ENCODE measurements at regions not wholly inside any gene's neighbourhood (a gene's known extent, or its start where the extent isn't known, plus 50 kb on each side); places are given as distances from the start of the nearest gene placed in this dataset.

- dilution Hi-C loops (cut with MboI; ENCODE audit: extremely low pct_ligation_motif_present, low sequenced_read_pairs) (no loop called here), intact Hi-C loops (cut with micrococcal nuclease) (no loop called here)
- no TSS peak for BruUV-seq (replicated peaks)
- Histone ChIP-seq H3K27ac (ENCODE audit: insufficient read depth, low read depth, low read length) (no peak overlapping the region), H3K36me3 (ENCODE audit: control insufficient read depth in 2 of 2, extremely low read depth in 1 of 2, insufficient read depth in 2 of 2, low read length in 2 of 2) (no peaks in the 10 kb centered on the region), H3K4me2 (ENCODE audit: insufficient read depth, low read length) (no peak overlapping the region), H3K9ac (replicated peaks; ENCODE audit: extremely low read depth, insufficient read depth, low read length) (no peak overlapping the region), H4K20me1 (replicated peaks; ENCODE audit: control insufficient read depth, extremely low read depth, insufficient read depth, low read length) (no peaks in the 10 kb centered on the region), H3K9me3 (replicated peaks; ENCODE audit: control insufficient read depth, insufficient read depth, low read length) (no peaks in the 10 kb centered on the region), H3K4me3 (replicated peaks in 1 of 3; ENCODE audit: insufficient read depth in 1 of 3, low read depth in 1 of 3, low read length in 3 of 3) (no peak overlapping the region), H3K4me1 (ENCODE audit: control insufficient read depth, extremely low read depth, insufficient read depth, low read length) (no peaks in the 10 kb centered on the region), H3K9me1 (replicated peaks; ENCODE audit: control insufficient read depth, extremely low read depth, insufficient read depth, low read length) (no peaks in the 10 kb centered on the region), H3K79me2 (ENCODE audit: control insufficient read depth, insufficient read depth, low read length) (no peaks in the 10 kb centered on the region), H2AFZ (ENCODE audit: low read depth, low read length) (no peak overlapping the region), H3K27me3 (ENCODE audit: control insufficient read depth in 2 of 2, insufficient read depth in 2 of 2, low read length in 2 of 2) (no peaks in the 10 kb centered on the region)
- POLR2A ChIA-PET: no interaction called here
- TF ChIP-seq GATA2 (IDR thresholded peaks at IDR 0.05; ENCODE audit: insufficient read depth, insufficient read length, low read depth, low read length) (no peak), MAX (IDR thresholded peaks at IDR 0.05; ENCODE audit: insufficient read depth, insufficient read length) (no peak), POLR2AphosphoS5 (IDR thresholded peaks at IDR 0.05; ENCODE audit: insufficient read depth, low read depth, low read length) (no peak), CTCF (IDR thresholded peaks at IDR 0.05; ENCODE audit: extremely low read depth in 1 of 2, insufficient read depth in 1 of 2, low read depth in 1 of 2, low read length in 2 of 2) (no peak), POLR2A (IDR thresholded peaks at IDR 0.05; ENCODE audit: low read depth, low read length) (no peak), FOS (IDR thresholded peaks at IDR 0.05; ENCODE audit: borderline replicate concordance, insufficient read depth, low read length) (no peak), MYC (IDR thresholded peaks at IDR 0.05; ENCODE audit: low read depth, low read length) (no peak), EZH2 (IDR thresholded peaks at IDR 0.05; ENCODE audit: borderline replicate concordance, low read depth, low read length, severe bottlenecking) (no peak), JUN (IDR thresholded peaks at IDR 0.05; ENCODE audit: borderline replicate concordance, insufficient read depth, insufficient read length, low read depth) (no peak)
- CTCF ChIA-PET: no interaction called here
- no peak for DNase-seq (ENCODE audit: low read depth, low spot score)
- FAIRE-seq: no peak
Measured at GRCh38 chr14:82836256-82836950, 1302.8 kb upstream of the SEL1L start.
